RWPE2 (cell line): ENCODE measurements at regions not wholly inside any gene's neighbourhood (a gene's known extent, or its start where the extent isn't known, plus 50 kb on each side); places are given as distances from the start of the nearest gene placed in this dataset.

Experiments
- ATAC-seq: fragments of 200-7000 bp; cut with Tn5 transposase; 3 replicates; pipeline ENCODE4 v1.9.1; 2021; ENCODE audit warnings: low read depth
- DNase-seq: peaks from one replicate; pipeline ENCODE4 v3.0.0-alpha.2; 2020; ENCODE audit warnings: low spot score
- H3K27ac ChIP-seq: fragments of 450-650 bp; 2 replicates; pipeline ENCODE4 v1.5.1; 2017; ENCODE audit warnings: mild to moderate bottlenecking; ENCODE audit not compliant: poor library complexity, severe bottlenecking
- H3K27me3 ChIP-seq: fragments of 250-450 bp; sonication (Bioruptor Pico); 2 replicates; pipeline ENCODE4 v1.5.1; 2021; ENCODE audit warnings: mild to moderate bottlenecking, moderate library complexity; ENCODE audit not compliant: insufficient read depth, poor library complexity, severe bottlenecking
- H3K36me3 ChIP-seq: fragments of 250-450 bp; sonication (Bioruptor Pico); 2 replicates; pipeline ENCODE4 v1.5.1; 2020; ENCODE audit warnings: low read depth, mild to moderate bottlenecking, moderate library complexity
- H3K4me1 ChIP-seq: fragments of 250-450 bp; sonication (Bioruptor Pico); 2 replicates; pipeline ENCODE4 v1.5.1; 2021; ENCODE audit warnings: mild to moderate bottlenecking, moderate library complexity; ENCODE audit not compliant: insufficient read depth, poor library complexity, severe bottlenecking
- H3K4me3 ChIP-seq: fragments of 250-450 bp; sonication (Bioruptor Pico); 2 replicates; pipeline ENCODE4 v1.5.1; 2021; ENCODE audit warnings: mild to moderate bottlenecking, moderate library complexity; ENCODE audit not compliant: severe bottlenecking
- H3K9me3 ChIP-seq: fragments of 250-450 bp; sonication (Bioruptor Pico); 2 replicates; pipeline ENCODE4 v1.5.1; 2021; ENCODE audit warnings: mild to moderate bottlenecking, moderate library complexity; ENCODE audit not compliant: severe bottlenecking
- TF ChIP-seq, protein P1 (sequence below): fragments of 450-650 bp; IDR thresholded peaks from one replicate; pipeline ENCODE4 v1.5.1; 2017; ENCODE audit warnings: mild to moderate bottlenecking, moderate library complexity; ENCODE audit not compliant: poor library complexity, severe bottlenecking

DNA sequence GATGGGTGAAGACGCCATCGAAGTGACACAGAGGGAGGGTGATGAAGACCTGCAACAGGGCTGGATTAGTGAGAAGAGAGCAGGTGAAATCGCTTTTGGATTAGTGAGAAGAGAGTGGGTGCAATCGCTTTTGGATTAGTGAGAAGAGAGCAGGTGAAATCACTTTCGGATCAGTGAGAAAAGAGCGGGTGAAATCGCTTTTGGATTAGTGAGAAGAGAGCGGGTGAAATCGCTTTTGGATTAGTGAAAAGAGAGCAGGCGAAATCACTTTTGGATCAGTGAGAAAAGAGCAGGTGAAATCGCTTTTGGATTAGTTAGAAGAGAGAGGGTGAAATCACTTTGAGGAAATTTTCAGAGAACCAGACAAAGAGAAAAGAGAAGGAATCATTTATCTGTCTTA, 67.2 kb upstream of the TRIO start:
- no peak for ATAC-seq
- no peaks in the 10 kb centered on the region for H3K4me1 ChIP-seq
- no peak for DNase-seq
- no peak overlapping the region for H3K4me3 ChIP-seq
- no peaks in the 10 kb centered on the region for H3K36me3 ChIP-seq
- TF ChIP-seq, protein P1, sequence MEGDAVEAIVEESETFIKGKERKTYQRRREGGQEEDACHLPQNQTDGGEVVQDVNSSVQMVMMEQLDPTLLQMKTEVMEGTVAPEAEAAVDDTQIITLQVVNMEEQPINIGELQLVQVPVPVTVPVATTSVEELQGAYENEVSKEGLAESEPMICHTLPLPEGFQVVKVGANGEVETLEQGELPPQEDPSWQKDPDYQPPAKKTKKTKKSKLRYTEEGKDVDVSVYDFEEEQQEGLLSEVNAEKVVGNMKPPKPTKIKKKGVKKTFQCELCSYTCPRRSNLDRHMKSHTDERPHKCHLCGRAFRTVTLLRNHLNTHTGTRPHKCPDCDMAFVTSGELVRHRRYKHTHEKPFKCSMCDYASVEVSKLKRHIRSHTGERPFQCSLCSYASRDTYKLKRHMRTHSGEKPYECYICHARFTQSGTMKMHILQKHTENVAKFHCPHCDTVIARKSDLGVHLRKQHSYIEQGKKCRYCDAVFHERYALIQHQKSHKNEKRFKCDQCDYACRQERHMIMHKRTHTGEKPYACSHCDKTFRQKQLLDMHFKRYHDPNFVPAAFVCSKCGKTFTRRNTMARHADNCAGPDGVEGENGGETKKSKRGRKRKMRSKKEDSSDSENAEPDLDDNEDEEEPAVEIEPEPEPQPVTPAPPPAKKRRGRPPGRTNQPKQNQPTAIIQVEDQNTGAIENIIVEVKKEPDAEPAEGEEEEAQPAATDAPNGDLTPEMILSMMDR: no peak
- no peaks in the 10 kb centered on the region for H3K9me3 ChIP-seq
- H3K27me3 ChIP-seq: no peaks in the 10 kb centered on the region
- no peak overlapping the region for H3K27ac ChIP-seq

DNA sequence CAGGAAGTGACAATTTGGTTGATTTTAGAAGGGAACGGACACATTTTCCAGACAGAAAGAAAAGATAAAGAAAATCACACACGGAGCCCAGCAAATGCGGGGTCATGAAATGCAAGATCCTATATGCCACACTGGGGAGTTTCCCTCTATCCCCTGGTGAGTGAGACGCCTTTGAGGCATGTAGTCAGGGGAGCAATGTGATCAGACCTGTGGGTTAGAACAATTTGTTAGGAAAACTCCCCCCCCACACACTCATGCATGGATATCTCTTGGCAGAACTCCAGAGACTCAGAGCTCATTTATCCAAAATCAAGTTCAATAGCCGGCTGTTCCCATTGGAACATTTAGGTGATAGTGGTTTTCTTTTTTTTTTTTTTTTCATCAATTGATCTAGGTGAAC, 71.7 kb upstream of the TRIO start:
- H3K4me1 ChIP-seq: no peaks in the 10 kb centered on the region
- no peak overlapping the region for H3K27ac ChIP-seq
- no peak overlapping the region for H3K4me3 ChIP-seq
- TF ChIP-seq, protein P1: no peak
- ATAC-seq (no peak), DNase-seq (no peak)
- no peaks in the 10 kb centered on the region for H3K9me3 ChIP-seq
- H3K36me3 ChIP-seq: no peaks in the 10 kb centered on the region
- H3K27me3 ChIP-seq: no peaks in the 10 kb centered on the region

DNA sequence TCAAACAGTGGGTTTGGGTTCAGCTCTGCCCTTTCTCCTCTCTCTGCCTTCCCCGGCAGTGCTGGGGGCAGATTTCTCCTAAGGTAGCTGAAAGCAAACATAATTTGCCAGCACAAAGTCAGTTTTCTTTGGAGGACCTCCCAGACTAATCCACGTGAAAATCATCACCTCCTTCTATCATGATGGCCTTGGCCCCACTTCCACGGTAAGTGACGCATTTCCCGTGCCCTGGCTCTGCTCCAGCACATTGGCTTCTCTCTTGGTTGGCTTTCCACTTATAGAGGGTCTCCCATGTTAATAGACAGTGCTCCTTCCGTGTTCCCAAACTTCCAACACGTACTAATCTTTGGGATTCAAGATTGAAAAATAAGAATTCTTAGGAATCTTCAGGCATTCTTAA, 74.1 kb upstream of the TRIO start:
- H3K27me3 ChIP-seq: no peaks in the 10 kb centered on the region
- TF ChIP-seq, protein P1: no peak
- ATAC-seq (no peak), DNase-seq (no peak)
- no peaks in the 10 kb centered on the region for H3K36me3 ChIP-seq
- H3K4me1 ChIP-seq: no peaks in the 10 kb centered on the region
- H3K9me3 ChIP-seq: no peaks in the 10 kb centered on the region
- H3K27ac ChIP-seq: no peak overlapping the region
- no peak overlapping the region for H3K4me3 ChIP-seq

DNA sequence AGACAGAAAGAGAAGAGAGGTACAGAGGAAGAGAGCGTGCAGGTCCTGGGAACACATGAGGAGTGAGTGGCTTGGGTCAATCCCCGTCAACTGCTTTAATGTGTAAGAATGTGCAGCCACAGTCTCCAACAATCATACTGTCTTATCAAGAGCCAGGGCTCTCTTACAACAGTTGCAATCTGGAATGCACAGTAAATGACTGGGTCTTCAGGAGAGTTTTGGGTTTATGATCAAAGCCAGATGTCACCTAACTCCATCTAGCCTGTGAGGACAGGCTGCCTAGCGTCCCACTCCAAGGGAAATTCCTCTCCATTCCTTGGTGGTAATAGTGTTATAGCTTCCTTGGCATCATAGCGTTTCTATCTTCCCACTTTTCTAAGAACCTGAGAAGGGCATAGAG, 75.0 kb upstream of the TRIO start:
- Histone ChIP-seq H3K4me3 (no peak overlapping the region), H3K9me3 (no peaks in the 10 kb centered on the region), H3K36me3 (no peaks in the 10 kb centered on the region), H3K27ac (no peak overlapping the region), H3K27me3 (no peaks in the 10 kb centered on the region), H3K4me1 (no peaks in the 10 kb centered on the region)
- ATAC-seq (no peak), DNase-seq (no peak)
- TF ChIP-seq, protein P1: no peak

DNA sequence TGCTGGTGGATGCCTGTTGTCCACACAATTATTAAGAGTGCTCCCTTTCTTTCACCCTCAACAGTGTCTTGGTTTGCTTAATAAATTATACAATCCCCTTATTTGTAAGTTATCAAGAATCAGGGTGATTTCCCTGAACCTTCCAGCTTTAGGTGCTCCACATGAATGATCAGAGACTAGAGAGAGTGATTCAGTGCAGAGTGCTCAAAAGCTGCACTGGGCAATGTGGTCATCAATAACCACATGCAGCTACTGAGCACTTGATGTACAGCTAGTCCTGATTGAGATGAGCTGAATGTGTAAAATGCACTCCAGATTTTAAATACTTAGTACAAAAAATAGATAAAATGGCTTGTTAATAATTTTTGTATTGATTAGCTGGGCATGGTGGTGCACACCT, 76.8 kb upstream of the TRIO start:
- no peak for ATAC-seq
- Histone ChIP-seq H3K9me3 (no peaks in the 10 kb centered on the region), H3K27me3 (no peaks in the 10 kb centered on the region)

More for the DNA sequence above, 76.8 kb upstream of the TRIO start:
- DNase-seq: no peak
- no peak overlapping the region for H3K27ac ChIP-seq
- TF ChIP-seq, protein P1: no peak
- H3K4me1 ChIP-seq: no peaks in the 10 kb centered on the region
- H3K36me3 ChIP-seq: no peaks in the 10 kb centered on the region
- H3K4me3 ChIP-seq: no peak overlapping the region
